HG03039 (cell line): ENCODE measurements at regions not wholly inside any gene's neighbourhood (a gene's known extent, or its start where the extent isn't known, plus 50 kb on each side); places are given as distances from the start of the nearest gene placed in this dataset.
"Not testable (repeated sequence)": the region's sequence is repeated elsewhere in the genome, so short reads cannot be mapped to it uniquely, and the experiment has no call there.

Experiments
- ATAC-seq: cut with Tn5 transposase; IDR thresholded peaks from one replicate; pipeline ENCODE4 v1.9.1; 2021; ENCODE audit warnings: mild to moderate bottlenecking, moderate library complexity; ENCODE audit not compliant: unreplicated experiment

DNA sequence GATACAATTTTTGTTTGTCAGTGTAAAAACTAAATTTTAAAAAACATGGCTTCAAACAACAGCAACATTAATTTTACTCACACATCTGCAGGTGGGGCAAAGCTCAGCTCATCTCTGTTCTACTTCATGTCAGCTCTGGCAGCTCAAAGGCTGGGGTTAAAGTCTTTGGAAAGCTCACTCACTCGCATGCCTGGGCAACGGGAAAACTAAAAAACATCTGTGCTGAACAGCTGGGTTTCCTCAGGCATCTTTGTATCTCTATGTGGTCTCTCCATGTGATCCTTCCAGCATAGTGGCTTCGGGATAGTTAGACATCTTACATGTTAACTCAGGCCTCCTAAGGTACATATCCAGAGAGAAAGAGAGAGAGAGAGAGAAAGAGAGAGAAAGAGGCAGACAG lies 499.6 kb downstream of the RFPL4B start:
- no peak for ATAC-seq

DNA sequence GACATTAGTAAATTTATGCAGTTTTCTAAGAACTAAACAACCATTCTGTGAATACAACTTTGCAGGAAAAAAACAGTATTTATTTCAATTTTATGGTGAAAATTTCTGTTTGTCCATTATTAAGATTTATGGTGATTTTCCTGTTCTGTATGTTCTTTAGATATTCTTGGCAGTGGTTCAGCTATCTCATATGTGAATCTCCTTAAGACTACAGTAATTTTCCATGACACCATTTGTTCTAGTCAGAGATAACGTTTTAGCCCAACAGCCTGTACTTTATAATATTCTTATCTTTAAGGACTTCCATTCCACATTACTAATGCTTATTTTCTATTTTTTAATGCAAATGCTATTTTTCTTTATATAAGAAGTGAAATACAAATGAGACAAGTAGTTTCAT lies 504.0 kb downstream of the RFPL4B start:
- no peak for ATAC-seq

DNA sequence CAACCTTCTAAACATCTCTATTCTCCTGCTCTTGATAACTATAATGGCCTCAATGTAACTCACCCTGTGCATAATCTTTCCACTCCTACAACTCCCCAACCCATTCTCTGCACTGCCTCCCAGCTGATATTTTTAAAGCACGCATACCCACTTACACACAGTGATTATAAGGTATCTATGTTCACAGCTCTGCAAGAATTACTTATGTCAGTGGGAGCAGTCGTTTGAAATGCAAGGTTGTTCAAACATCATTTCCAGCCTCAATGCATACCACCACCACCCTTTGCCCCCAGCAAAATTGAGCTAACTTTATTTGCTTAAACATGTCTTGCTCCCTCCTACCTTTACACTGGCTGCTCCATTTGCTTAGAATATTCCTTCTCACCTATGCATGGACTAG lies 506.0 kb downstream of the RFPL4B start:
- ATAC-seq, result no peak

DNA sequence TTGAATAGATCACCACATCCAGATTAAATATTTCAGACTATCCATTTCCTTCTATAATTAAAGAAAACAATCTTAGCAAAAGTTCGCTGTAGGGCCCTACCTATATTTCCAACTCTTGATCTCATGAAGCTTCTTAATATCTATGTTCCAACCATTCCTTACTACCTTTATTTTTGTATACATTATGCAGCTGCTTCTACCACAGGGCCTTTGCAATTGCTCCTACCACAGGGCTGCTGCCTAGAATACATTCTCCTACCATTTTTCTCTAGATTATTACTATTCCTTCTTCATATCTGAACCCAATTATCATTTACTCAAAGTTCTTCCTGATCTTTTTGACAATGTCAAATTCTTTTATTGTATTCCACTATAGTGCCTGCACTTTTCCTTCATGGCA lies 516.6 kb downstream of the RFPL4B start:
- no peak for ATAC-seq

DNA sequence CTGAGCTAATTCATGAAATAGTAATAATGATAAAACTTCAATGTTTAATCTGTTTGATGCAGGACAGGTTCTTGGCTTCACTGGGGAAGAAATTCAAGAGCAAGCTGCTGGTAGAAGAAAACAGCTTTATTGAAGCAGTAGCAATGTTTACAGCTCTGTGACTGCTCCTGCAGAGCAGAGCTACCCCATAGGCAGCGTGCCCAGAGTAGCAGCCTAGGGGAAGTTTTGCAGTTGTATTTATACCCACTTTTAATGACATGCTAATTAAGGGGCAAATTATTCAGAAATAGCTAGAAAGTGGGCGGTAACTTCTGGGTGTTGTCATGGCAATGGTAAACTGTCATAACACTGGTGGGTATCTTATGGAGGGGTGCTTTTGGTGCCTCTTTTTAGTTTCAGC lies 518.0 kb downstream of the RFPL4B start:
- ATAC-seq, result no peak

DNA sequence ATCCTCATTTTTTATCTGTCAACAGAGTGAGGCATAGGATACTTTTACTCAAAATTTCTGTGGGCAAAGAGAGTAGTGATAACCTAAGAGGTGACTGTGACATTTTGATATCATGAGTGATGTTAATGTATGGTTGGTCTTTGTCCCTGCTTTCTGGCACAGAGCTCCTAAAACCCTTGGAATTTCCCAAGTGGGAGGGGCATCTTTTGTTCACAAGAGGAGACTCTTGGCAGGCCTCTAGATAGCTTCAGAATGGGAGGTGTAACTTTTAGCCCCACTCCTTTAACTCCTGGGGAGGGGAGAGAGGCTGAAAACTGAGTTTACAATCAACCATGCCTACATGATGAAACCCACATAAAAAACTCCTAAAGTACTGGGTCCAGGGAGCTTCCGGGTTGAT lies 527.8 kb downstream of the RFPL4B start:
- ATAC-seq, result no peak

DNA sequence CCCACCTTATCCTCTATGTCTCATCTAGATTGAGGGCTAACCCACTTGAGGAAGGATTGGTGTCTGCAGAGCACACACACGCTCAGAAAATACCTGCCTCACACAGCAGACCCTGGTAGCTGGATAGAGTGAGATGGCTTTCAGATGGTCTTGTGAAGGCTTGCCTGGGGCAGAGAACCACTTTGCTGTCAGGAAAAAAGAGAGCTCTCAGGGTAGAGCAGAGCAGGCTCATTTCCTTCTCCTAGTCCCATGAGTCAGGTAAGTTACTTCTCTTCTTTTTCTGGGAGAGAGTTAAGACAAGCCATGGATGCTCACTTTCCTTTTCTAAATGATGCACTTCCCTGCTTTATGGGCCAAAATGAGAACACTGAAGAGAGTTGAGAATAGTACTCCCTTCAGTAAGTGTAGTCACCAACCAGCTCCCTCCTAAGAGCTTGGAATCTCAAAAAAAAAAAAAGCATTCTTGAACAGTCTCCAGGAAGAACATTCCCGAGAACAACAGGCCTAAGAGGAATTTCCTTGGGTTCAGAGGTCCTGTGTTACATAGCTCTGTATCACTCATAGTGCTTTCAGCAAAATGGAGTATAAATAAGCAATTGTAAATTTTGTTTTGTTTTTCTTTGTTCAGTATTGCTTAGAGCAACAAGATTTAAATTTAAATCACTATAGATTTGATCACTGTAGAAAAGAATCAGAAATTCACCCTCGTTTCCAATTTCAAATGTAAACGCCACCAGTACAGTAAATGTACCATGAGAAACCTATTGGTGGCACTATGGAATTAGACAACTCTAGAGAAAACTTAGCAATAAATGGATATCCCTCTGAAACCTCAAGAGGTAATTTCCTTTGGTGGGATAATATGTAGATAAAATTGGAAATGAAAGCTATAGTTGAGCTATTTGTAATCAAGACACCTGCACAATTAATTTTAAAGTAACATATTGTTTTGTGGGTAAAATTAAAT lies 530.3 kb downstream of the RFPL4B start:
- ATAC-seq, result no peak

DNA sequence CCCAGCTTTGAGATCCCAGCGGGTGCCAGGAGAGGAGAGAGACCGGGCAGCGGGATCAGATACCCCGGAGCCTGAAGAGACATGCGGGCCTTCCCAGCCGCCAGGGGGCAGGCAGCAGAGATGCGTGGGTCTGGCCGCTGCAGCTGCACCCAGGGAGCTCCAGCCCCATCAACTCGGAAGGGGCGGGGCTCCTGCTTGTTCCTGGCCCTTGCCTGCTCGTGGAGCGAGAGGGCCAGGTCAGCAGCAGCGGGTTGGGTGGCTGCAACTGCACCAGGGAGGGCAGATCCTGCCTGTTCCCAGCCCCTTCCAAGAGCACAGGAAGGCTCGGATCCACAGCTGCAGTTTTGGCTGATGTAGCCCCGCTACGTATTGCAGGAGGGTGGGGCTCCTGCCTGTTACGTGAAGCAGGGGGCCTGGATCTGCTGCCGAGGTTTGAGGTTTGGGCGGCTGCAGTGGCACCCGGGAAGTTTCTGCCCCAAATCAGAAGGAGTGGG lies 532.8 kb downstream of the RFPL4B start:
- ATAC-seq, result peak; percentile 96

DNA sequence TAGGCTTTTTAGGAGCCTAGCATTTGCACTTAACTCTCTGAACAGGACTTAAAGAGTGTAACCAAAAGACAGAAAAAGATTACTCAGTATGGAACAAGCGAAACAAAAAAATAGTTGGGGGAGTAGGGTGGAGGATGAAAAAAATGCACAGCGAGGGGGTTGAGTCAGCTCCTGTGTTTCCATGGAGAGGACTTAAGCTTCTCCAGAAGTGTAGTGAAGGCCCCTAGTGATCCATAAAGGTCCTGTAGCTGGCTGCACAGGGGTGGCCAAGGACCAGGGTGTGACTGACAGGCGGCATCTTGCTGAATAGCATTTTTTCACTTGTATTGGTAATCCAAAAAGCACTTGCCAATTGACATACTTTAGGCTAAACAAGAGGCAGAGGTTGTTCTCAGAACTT lies 533.9 kb downstream of the RFPL4B start:
- ATAC-seq, result no peak

DNA sequence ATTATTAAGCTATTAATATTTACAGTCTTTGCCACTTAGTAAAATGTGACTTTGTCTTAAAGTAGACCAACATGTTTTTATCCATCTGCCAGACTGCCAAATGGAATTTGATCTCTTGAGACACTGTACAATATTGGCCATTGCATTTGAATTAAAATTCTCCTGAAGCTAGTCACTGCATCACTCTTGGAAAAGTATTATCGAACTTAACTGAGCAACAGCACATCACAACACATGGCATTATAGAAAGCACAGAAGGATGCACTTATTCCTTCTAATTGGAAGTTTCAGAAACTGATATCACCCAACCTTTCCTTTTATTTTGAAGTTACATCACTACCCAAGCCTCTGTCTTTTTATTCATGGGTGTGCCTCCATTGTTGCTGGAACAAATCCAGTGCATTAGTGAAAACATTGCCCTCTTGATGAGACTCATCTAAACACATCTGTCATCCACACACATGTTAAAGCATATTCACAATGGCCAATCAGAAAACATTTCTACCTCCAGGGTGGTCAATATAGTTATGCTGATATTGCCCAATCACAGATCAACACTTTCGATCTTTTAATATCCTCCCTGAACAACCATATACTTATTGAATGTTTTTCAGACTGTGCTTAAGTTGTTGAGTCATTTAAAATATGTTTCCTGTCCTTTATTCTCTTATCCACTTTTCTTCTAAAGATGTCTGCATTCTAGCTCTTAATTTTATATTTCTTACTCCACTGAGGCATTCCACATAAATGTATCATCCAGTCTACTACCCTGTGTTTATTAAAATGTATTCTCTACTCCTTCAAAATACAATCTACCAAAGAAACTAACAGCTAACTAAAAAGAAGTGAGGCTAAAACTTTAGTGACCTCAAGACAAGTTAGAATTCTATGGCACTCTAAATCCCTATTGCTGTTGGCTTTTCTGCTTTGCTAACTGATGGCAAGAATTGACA lies 535.0 kb downstream of the RFPL4B start:
- ATAC-seq, result no peak

DNA sequence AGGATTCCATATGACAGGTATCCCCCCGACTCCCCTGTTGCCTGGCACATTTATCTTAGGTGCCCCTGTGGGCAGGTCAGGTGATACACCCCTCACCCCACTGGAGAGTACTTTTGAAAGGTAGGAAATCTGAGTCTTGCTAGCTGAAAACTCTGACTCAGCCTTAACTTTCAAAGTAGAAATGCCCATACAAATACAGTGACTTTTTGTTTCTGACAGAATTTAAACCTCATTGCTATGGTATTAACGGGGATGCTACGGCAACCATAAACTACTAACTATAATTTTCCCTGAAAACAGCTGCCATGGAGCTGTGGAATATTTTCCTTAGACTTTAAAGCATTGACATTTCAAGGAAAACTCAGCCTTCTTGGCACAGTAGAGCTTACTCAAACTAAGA lies 536.0 kb downstream of the RFPL4B start:
- no peak for ATAC-seq

DNA sequence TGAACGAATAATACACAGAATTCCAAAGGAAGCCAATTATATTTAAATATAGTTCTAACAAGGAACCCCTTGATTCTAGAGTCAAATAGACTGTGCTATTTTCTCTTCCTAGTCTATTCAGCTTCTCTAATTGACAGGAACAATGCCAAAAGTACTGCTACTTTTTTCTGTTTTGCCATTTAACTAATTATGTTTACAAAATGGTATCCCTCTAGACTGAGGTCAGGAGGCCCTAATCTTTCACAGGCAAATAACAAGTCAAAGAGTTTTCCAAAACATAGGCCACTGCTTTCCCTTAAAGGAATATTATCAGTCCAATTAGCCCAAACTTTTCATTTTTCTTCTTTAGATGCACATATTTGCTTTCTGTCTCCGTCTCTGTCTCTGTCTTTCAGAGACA lies 539.3 kb downstream of the RFPL4B start:
- no peak for ATAC-seq

DNA sequence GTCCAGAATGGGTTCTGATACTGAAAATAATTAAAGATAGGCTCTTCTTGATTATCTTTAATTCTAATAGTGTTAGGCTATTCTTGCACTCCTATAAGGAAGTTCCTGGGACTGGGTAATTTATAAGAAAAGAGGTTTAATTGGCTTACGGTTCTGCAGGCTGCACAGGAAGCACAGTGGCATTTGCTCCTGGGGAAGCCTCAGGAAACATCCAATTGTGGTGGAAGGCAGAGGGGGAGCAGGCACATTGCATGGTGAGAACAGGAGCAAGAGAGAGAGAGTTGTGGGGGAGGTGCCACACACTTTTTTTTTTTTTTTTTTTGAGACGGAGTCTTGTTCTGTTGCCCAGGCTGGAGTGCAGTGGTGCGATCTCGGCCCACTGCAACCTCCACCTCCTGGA lies 540.3 kb downstream of the RFPL4B start:
- not testable (repeated sequence) for ATAC-seq

DNA sequence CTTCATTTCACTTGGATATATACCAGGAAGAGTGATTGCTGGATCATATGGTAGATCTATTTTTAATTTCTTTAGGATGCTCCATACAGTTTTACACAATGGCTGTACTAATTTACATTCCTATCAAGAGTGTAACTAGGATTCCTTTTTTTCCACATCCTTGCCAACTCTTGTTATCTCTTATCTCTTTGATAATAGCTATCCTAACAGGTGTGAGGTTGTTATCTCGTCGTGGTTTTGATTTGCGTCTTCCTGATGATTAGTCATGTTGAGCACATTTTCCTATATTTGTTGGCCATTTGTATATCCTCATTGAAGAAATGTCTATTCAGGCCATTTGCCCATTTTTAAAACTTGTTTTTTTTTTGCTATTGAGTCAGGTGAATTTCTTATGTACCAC lies 552.4 kb downstream of the RFPL4B start:
- ATAC-seq, result no peak

DNA sequence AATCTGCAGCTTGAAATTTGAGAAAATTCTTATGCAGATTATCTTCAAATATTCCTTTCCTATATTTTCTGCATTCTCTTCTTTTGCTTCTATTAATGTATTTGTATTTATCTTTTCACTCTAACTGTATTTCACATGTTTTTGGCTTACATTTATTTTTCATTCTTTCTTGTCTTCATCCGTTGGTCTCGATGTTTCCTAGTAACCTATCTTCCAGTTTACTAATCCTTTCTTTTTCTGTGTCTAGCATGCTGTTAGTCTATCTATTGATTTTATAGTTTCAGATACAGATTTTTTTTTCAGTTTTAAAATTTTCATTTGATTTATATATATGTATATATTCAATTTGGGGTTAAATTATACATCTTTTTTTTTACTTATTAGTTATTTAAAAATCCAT lies 556.2 kb downstream of the RFPL4B start:
- no peak for ATAC-seq

DNA sequence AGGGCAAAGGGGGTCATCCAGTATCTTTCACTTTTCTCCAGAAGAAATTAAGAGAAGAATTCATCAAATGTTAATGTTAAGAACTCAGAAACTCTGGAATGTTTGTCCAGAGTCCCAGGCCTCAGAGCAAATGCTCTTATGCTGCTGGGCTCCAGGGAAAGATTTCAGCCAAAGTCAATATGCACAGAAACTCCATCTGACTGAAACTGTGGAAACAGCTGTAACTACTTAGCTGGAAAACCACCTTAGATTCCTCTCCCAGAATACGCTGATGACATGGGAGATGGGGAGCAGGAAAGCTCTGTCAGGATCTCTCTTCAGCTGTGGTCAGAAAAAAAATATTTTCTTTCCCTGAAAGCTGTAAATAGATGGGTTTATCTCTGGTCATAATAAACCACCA lies 559.6 kb downstream of the RFPL4B start:
- ATAC-seq, result no peak

DNA sequence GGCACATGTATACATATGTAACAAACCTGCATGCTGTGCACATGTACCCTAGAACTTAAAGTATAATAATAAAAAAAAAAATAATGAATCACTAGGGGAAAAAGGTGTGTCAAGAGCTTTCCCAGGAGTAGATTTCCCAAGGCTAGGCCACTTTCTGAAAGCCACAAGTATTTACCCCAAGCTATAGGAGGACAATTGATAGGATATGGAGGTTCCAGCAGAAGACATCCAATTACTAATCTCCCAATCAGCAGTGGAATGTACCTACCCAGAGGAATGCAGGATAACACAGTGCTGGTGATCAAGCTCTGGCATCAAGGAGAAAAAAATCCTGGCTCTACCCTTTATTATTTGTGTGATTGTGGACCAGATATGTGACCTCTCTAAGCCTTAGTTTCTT lies 562.7 kb downstream of the RFPL4B start:
- ATAC-seq, result no peak

DNA sequence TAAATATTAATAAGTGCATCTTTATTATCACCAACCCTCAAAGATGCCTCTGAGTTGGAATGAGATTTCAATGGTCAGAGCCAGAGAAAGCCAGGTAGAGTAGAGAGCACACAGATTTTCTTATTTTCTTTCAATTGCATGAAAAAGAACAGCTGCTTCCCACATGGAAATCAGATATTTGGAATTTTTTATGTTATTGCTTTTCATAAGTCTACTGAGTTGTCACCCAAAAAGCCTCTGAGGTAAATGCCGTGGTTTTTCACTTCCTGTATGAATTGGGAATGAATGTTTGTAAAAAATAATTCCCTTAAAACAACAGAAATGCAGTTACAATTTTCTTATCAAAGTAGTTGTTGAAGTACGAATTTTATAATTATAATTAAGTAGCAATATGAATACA lies 563.1 kb downstream of the RFPL4B start:
- no peak for ATAC-seq

DNA sequence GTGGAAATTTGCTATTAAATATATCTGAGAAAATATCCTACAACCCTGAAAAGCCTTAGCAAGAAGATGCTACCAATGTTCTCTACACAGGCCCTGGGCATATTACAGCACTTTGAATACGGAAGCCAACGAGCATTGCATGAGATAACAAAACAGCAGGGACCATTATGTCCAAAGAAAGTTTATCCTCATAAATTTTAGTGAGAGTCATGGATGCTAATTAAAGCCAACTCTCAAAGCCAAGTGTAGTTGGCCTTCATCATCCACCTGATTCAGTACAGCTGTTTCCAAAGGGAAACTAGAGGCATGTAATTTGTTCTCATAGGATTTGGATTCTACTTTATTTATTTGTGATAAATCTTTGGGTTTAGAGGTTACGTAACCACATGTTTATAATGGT lies 564.8 kb downstream of the RFPL4B start:
- ATAC-seq, result no peak

DNA sequence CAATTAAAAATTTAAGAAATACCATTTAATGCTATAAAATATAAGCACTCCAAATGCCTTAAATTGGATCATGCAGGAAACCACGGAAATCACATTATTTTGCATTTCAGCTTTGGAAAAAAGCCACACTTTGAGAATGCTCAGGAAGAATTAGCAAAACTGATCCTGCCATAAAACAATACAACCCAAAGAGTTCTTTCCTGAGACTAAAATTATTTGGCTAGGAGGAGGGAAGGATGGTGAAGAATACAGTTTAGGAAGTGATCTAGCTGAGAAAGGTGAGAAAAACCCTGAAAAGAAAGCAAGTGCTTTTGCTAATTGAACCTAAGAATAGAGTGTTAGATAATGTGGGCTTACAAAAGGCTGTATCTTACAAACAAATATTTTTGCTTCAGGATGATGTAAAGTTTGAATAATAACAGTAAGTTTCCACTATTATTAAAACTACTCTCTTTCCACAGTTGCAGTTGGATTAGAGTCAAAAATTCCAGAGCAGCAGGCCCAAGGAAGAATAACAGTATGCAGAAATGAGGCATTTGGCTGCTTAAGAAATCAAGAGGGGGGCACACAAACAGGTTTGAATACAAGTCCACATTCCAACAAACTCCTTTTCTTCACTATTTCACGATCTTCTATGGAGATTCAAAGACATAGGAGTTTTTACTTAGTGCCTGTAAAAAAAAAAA lies 565.4 kb downstream of the RFPL4B start:
- no peak for ATAC-seq

DNA sequence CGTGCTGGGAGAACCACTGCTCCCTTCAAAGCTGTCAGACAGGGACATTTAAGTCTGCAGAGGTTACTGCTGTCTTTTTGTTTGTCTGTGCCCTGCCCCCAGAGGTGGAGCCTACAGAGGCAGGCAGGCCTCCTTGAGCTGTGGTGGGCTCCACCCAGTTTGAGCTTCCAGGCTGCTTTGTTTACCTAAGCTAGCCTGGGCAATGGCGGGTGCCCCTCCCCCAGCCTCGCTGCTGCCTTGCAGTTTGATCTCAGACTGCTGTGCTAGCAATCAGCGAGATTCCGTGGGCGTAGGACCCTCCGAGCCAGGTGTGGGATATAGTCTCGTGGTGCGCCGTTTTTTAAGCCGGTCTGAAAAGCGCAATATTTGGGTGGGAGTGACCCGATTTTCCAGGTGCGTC lies 572.6 kb downstream of the RFPL4B start:
- ATAC-seq, result not testable (repeated sequence)
